GM13976 (cell line): ENCODE measurements at regions not wholly inside any gene's neighbourhood (a gene's known extent, or its start where the extent isn't known, plus 50 kb on each side); places are given as distances from the start of the nearest gene placed in this dataset.

Experiments
- DNase-seq: peaks from one replicate; pipeline ENCODE4 v3.0.0; 2012; ENCODE audit warnings: low spot score
- in situ Hi-C: fragments of 300-500 bp; cut with MboI; formaldehyde crosslinking; loops from one replicate; pipeline ENCODE4 v1.12.0; 2022; ENCODE audit warnings: low sequenced_read_pairs, mixed read lengths, inconsistent platforms; ENCODE audit not compliant: unreplicated experiment
- TF ChIP-seq, protein P1 (sequence below): IDR thresholded peaks from 2 replicates; pipeline ENCODE4 v1.5.1; 2012; ENCODE audit warnings: borderline replicate concordance, mild to moderate bottlenecking; ENCODE audit not compliant: insufficient read depth; ENCODE audit errors: extremely low read depth, missing control alignments, control extremely low read depth

DNA sequence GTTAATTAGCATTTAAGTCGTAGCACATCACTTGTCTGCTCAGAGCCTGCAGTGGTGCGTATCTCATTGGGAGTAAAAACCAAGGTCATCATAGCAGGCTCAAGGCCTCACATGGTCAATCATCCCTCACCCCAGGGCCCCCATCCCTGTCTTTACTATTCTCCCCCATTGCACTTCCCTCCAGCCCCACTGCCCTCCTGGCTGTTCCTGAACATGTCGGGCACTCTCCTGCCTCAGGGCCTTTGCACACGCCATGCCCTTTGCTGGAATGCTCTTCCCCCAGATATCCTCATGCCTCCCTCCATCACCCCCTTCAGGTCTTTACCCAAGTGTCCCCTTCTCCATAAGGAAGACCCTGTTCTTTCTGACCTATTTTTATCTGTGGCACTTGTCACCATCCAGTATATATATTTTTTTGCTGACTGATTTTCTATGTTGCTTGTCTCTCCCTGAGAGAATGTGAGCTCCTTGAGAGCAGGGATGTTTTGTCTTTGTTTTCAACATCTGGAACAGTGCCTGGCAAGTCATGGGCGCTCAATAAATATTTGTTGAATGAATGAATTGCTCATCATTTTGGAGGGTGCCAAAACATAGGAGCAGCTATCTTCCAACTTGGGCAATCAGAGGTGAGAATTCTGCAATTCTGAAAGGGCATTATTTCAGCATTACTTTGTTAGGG, 74.1 kb upstream of the POU3F1 start:
- TF ChIP-seq, protein P1, sequence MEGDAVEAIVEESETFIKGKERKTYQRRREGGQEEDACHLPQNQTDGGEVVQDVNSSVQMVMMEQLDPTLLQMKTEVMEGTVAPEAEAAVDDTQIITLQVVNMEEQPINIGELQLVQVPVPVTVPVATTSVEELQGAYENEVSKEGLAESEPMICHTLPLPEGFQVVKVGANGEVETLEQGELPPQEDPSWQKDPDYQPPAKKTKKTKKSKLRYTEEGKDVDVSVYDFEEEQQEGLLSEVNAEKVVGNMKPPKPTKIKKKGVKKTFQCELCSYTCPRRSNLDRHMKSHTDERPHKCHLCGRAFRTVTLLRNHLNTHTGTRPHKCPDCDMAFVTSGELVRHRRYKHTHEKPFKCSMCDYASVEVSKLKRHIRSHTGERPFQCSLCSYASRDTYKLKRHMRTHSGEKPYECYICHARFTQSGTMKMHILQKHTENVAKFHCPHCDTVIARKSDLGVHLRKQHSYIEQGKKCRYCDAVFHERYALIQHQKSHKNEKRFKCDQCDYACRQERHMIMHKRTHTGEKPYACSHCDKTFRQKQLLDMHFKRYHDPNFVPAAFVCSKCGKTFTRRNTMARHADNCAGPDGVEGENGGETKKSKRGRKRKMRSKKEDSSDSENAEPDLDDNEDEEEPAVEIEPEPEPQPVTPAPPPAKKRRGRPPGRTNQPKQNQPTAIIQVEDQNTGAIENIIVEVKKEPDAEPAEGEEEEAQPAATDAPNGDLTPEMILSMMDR, result no peak
- no peak for DNase-seq
- in situ Hi-C loops, result no loop called here

- in situ Hi-C loops, result no loop called here
- no peak for DNase-seq
- TF ChIP-seq, protein P1, result no peak
Measured at GRCh38 chr1:38118976-38119375, 72.4 kb upstream of the POU3F1 start.

DNA sequence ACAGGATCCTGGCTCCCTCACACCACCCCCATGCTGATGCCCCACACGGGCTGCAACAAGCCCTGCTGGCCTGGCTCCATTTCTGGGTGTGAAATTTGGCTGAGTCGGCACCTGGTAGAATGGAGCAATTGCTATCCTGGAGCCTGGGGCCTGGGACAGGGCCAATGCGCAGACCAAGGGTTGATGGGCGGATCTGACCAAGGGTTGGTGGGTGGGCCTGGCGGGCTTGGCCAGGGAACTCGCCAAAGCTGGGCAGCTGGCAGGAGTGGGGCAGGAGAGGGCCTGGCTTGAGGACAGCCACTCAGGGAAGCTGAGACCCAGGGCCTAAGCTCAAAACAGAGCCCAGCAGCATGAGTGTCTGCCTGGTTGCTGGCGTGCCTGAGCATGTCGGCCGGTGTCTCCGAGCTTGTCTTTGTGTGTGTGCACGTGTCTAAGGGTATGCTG, 70.9 kb upstream of the POU3F1 start:
- DNase-seq, result no peak
- in situ Hi-C loops, result no loop called here
- TF ChIP-seq, protein P1, result no peak

DNA sequence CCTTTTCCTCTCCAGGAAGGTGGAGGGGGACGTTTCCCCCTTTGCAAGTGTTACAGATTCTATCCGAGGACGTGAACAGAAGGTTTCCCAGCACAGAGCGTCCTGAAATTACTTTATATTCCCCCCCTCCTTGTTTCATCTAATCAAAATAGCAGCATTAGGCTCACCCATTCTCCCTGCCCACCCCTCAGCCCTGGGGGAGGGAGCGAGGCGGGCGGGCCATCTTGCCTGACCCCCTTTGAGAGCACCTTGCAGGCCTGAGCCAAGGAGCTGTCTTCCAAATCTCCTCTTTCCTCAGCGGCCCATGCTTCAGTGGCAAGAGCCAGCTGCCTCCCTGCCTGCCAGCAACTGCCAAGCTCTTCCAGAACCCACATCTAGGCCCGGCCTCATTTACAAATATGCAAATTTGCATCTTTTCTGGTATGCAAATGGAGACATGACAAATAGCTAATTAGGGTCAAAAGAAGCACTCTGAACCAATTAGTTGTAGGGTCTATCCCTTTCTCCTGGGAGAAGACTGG, 69.1 kb upstream of the POU3F1 start:
- in situ Hi-C loops, result no loop called here
- TF ChIP-seq, protein P1, result no peak
- DNase-seq, result no peak

DNA sequence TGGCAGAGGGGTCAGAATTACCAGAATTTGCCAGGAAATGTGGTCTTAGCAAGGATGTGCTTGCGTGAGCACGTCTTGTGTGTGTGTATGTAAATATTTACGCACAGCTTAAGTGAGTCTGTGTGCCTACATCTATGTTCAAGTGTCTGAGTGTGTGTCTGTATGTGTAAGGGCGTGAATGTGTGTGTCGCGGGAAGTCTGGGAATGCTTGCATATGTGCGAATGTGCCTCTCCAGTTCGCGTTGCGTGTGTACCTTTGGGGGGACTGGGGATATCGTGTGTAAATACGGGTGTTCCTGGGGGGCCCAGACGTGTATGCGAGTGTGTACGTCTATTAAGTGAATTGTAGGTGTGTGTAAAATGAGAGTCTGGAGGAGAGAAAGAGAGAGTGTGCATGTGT, 68.6 kb upstream of the POU3F1 start:
- no peak for DNase-seq
- TF ChIP-seq, protein P1, result no peak
- in situ Hi-C loops, result no loop called here

GRCh38 chr1:38114241-38115026, 67.8 kb upstream of the POU3F1 start:
- no peak for DNase-seq
- TF ChIP-seq, protein P1, result no peak

More at GRCh38 chr1:38114241-38115026, 67.8 kb upstream of the POU3F1 start:
- in situ Hi-C loops, result no loop called here
